ENCODE measurements at regions not wholly inside any gene's neighbourhood (a gene's known extent, or its start where the extent isn't known, plus 50 kb on each side); places are given as distances from the start of the nearest gene placed in this dataset.

DNA sequence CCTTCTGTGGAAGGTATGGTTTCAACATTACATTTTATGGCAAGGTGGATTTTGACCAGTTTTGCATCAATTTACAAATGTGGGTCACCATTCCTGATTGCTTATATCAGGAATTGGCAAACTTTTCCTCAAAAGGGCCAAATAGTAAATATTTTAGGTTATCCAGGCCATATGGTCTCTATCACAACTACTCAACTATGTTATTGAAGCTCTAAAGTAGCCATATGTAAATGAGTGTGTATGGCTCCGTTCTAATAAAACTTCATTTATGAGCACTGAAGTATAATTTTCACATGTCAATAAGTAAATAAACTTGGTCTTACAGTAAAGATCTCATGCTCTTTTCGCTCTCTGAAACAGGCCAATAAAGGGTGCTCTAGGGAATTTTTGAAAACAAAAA lies 362.7 kb upstream of the SASH1 start:
- H3K4me1 ChIP-seq = peaks cover 0 to 11% (median 0%) of the 10 kb centered on the region in 3 donors
- no peak overlapping the region for H3K4me3 ChIP-seq
- H3K36me3 ChIP-seq = no peaks in the 10 kb centered on the region
- H3K27me3 ChIP-seq = no peaks in the 10 kb centered on the region
- no peaks in the 10 kb centered on the region for H3K9me3 ChIP-seq
- WGBS, 2 donors = 88 to 93% methylated on average over 2 of the region's 2 CpGs
- intact Hi-C loops (cut with DNase I) = no loop called here
- no peak overlapping the region for H3K27ac ChIP-seq
- TF ChIP-seq POLR2A (IDR thresholded peaks at IDR 0.05) = no peak
- no peak for TF ChIP-seq CTCF (IDR thresholded peaks at IDR 0.05)
- DNase-seq = no peak

DNA sequence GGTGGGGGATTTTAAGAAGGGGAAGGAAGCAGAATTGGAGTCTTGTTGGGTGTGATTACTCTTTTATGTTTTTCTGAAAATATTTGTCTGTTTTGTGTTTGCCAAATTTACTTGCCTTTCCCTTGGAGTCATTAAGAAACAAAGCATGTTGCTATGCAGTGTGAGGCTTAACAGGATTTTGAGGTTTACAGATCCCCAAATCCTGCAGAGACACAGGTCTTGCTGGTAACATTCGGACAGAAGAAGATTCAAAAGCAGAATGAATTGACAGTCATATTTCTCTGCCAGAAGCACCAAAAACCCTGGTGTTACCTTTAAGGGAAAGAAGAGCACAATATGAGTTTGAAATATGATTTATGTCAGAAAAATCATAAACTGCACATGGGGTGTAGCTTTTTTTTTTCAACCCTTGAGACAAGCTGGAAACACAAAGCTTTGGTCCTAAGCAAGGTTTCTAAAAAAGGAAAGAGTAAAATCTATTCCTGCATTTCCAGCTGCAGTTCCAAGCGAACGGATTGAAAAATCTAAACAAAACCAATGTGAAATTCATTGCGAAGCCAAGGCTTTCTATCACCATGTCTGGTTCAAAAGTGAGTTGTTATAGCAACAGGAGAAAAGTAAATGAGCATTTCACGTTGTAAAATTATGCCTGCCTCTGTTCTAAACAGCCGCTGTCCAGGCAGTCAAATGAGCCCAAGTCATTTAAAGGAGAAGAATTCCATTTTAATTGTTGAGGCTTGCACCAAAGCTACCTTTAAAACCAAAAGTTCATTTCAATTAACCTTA lies 358.9 kb upstream of the SASH1 start:
- DNase-seq = no peak
- no peaks in the 10 kb centered on the region for H3K9me3 ChIP-seq
- H3K27me3 ChIP-seq = no peaks in the 10 kb centered on the region
- no peak for TF ChIP-seq POLR2A (IDR thresholded peaks at IDR 0.05)
- no peak for TF ChIP-seq CTCF (IDR thresholded peaks at IDR 0.05)
- peaks cover 0 to 11% (median 0%) of the 10 kb centered on the region in 3 donors for H3K4me1 ChIP-seq
- no peaks in the 10 kb centered on the region for H3K36me3 ChIP-seq
- no peak overlapping the region for H3K27ac ChIP-seq
- 58 to 64% methylated on average over 6 of the region's 6 CpGs for WGBS, 2 donors
- peak overlapping the region in 2 of 4 donors; percentile 2 to 26 for H3K4me3 ChIP-seq
- intact Hi-C loops (cut with DNase I) = no loop called here

DNA sequence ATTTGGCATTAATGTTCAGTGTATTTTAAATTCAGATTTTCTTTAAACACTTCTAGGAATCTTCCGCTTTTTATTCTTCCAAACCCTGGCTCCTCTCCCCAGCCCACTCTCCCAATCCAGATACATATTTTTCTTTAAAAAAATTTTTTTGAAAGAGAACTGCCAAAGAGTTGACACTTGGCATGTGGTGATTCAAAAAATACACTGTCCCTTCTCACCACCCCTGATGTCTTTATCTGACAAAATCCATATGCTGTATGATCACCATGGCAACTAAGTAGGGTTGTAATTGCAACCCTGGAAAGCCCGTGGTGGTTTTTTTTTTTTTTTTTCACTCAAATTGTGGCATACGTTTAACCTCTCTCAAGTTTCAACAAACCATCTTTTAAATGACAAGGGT lies 355.8 kb upstream of the SASH1 start:
- H3K36me3 ChIP-seq = no peaks in the 10 kb centered on the region

GRCh38 chr6:147990159-147990558 lies 352.5 kb upstream of the SASH1 start:
- H3K27ac ChIP-seq = no peak overlapping the region
- no peaks in the 10 kb centered on the region for H3K9me3 ChIP-seq
- H3K4me3 ChIP-seq = no peak overlapping the region
- H3K36me3 ChIP-seq = no peaks in the 10 kb centered on the region
- no peak for DNase-seq
- 88% methylated on average over 2 of the region's 2 CpGs for WGBS, 2 donors
- intact Hi-C loops (cut with DNase I) = no loop called here
- no peaks in the 10 kb centered on the region for H3K27me3 ChIP-seq
- no peak for TF ChIP-seq CTCF (IDR thresholded peaks at IDR 0.05)
- no peak for TF ChIP-seq POLR2A (IDR thresholded peaks at IDR 0.05)
- no peaks in the 10 kb centered on the region for H3K4me1 ChIP-seq

More for the DNA sequence above, 355.8 kb upstream of the SASH1 start:
- TF ChIP-seq POLR2A (IDR thresholded peaks at IDR 0.05) (no peak), CTCF (IDR thresholded peaks at IDR 0.05) (no peak)
- no peak for DNase-seq
- 62 to 66% methylated on average over 3 of the region's 3 CpGs for WGBS, 2 donors
- H3K27ac ChIP-seq = no peak overlapping the region
- no peak overlapping the region for H3K4me3 ChIP-seq
- no peaks in the 10 kb centered on the region for H3K9me3 ChIP-seq
- H3K27me3 ChIP-seq = no peaks in the 10 kb centered on the region
- intact Hi-C loops (cut with DNase I) = no loop called here
- H3K4me1 ChIP-seq = peaks cover 0 to 11% (median 0%) of the 10 kb centered on the region in 3 donors

DNA sequence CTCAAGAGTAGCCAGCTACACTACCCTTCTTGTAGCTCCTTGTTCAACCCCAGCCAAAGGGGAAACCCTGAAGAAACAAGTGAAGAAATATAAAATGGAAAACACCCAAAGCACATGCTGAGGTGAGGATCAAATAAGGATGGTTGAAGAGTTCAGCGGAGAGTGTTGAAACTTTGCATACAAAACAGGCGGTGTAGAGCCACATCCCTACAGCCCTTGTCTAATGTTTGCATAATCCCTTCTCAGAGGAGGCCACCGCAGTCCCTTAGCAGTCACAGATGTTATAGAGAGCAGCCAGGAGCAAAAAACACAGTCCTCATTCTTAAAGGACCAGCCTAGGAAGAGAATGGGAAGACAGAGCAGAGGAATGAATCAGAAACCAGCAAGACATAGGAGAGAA lies 350.7 kb upstream of the SASH1 start:
- intact Hi-C loops (cut with DNase I) = no loop called here

More for the DNA sequence above, 350.7 kb upstream of the SASH1 start:
- Histone ChIP-seq H3K36me3 (no peaks in the 10 kb centered on the region), H3K4me1 (no peaks in the 10 kb centered on the region), H3K27ac (no peak overlapping the region), H3K9me3 (no peaks in the 10 kb centered on the region), H3K27me3 (no peaks in the 10 kb centered on the region), H3K4me3 (no peak overlapping the region)
- TF ChIP-seq POLR2A (IDR thresholded peaks at IDR 0.05) = no peak
- no peak for TF ChIP-seq CTCF (IDR thresholded peaks at IDR 0.05)
- 77 to 89% methylated on average over 3 of the region's 3 CpGs for WGBS, 2 donors
- no peak for DNase-seq

All from esophagus squamous epithelium (tissue), 5 donors.